OCI-LY1 (cell line): ENCODE measurements at regions not wholly inside any gene's neighbourhood (a gene's known extent, or its start where the extent isn't known, plus 50 kb on each side); places are given as distances from the start of the nearest gene placed in this dataset.

ENCODE experiments used
- H2AFZ ChIP-seq: fragments of 200-600 bp; sonication (generic), shearing (Covaris generic); 2 replicates; pipeline ENCODE4 v1.6.0; 2014; ENCODE audit warnings: antibody characterized with exemption, mild to moderate bottlenecking, low read length
- H3F3A ChIP-seq: fragments of 200-600 bp; sonication (generic), shearing (Covaris generic); 2 replicates; pipeline ENCODE4 v1.6.0; 2014; ENCODE audit warnings: mild to moderate bottlenecking, antibody characterized with exemption, low read length, moderate library complexity; ENCODE audit not compliant: insufficient read depth
- H3K27ac ChIP-seq: fragments of 200-600 bp; sonication (generic); 2 replicates; pipeline ENCODE4 v1.5.1; 2014; ENCODE audit warnings: low read length, mixed run types, mild to moderate bottlenecking, low read depth; ENCODE audit not compliant: poor library complexity, severe bottlenecking
- H3K27me3 ChIP-seq: fragments of 200-600 bp; sonication (generic); 2 replicates; pipeline ENCODE4 v1.6.0; 2014; ENCODE audit warnings: antibody characterized with exemption, mild to moderate bottlenecking, low read length, moderate library complexity; ENCODE audit not compliant: insufficient read depth
- H3K36me3 ChIP-seq: fragments of 200-600 bp; sonication (generic); 2 replicates; pipeline ENCODE4 v1.6.1; 2014; ENCODE audit warnings: mild to moderate bottlenecking, antibody characterized with exemption, low read length, moderate library complexity, mixed read lengths; ENCODE audit not compliant: insufficient read depth
- H3K4me1 ChIP-seq: fragments of 200-600 bp; sonication (generic); 2 replicates; pipeline ENCODE4 v1.5.1; 2014; ENCODE audit warnings: mild to moderate bottlenecking, low read length, moderate library complexity; ENCODE audit not compliant: insufficient read depth, severe bottlenecking
- H3K4me2 ChIP-seq: fragments of 200-600 bp; sonication (generic), shearing (Covaris generic); 2 replicates; pipeline ENCODE4 v1.6.1; 2014; ENCODE audit warnings: low read length
- H3K4me3 ChIP-seq: fragments of 200-600 bp; sonication (generic); 2 replicates; pipeline ENCODE4 v1.5.1; 2014; ENCODE audit warnings: low read length, low read depth, mild to moderate bottlenecking, mixed read lengths; ENCODE audit not compliant: poor library complexity, severe bottlenecking
- H3K79me2 ChIP-seq: fragments of 200-600 bp; shearing (Covaris generic); 2 replicates; pipeline ENCODE4 v1.6.1; 2016; ENCODE audit warnings: mixed run types, low read length, mixed read lengths; ENCODE audit not compliant: insufficient read depth
- H3K9ac ChIP-seq: fragments of 200-600 bp; sonication (generic), shearing (Covaris generic); 2 replicates; pipeline ENCODE4 v1.6.1; 2014; ENCODE audit warnings: mild to moderate bottlenecking, low read length, mixed read lengths
- H3K9me2 ChIP-seq: fragments of 200-600 bp; sonication (generic), shearing (Covaris generic); 2 replicates; pipeline ENCODE4 v1.6.1; 2014; ENCODE audit warnings: low read depth, mild to moderate bottlenecking, low read length, mixed read lengths
- H3K9me3 ChIP-seq: fragments of 200-600 bp; shearing (Covaris generic); 2 replicates; pipeline ENCODE4 v1.6.1; 2014; ENCODE audit warnings: low read length, mixed read lengths
- H4K20me1 ChIP-seq: fragments of 200-600 bp; sonication (generic), shearing (Covaris generic); 2 replicates; pipeline ENCODE4 v1.6.0; 2016; ENCODE audit warnings: mild to moderate bottlenecking, low read length; ENCODE audit not compliant: insufficient read depth
- CTCF ChIP-seq: fragments of 200-600 bp; sonication (generic), shearing (Covaris generic); IDR thresholded peaks from 2 replicates; pipeline ENCODE4 v1.5.1; 2017; ENCODE audit warnings: mild to moderate bottlenecking, antibody characterized with exemption, low read length, moderate library complexity, mixed read lengths
- EZH2 ChIP-seq: fragments of 200-600 bp; sonication (generic), shearing (Covaris generic); IDR thresholded peaks from 2 replicates; pipeline ENCODE4 v1.8.0; 2017; ENCODE audit warnings: borderline replicate concordance, mixed run types, mild to moderate bottlenecking, antibody characterized with exemption, low read length, moderate library complexity, mixed read lengths

DNA sequence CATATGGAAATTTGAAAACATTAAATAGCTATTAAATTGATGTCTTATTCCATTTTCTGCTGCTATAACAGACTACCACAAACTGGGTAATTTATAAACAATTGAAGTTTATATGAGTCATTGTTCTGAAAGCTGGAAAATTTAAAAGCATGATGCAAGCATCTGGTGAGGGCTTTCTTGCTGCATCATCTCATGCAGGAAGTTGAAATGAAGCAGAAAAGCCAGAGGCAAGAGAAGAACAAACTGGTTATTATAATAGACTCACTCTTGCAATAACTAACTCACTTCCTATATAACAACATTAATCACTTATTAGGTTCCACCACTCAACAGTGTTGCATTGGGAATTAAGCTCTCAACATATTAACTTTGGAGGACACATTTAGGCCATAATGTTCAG is 1277.4 kb downstream of the LRFN5 start:
- Histone ChIP-seq H3K9ac (no peak overlapping the region), H3F3A (no peaks in the 10 kb centered on the region), H3K9me2 (no peaks in the 10 kb centered on the region), H3K27ac (no peak overlapping the region), H3K9me3 (no peaks in the 10 kb centered on the region), H3K4me2 (no peak overlapping the region), H3K4me3 (no peak overlapping the region), H4K20me1 (no peaks in the 10 kb centered on the region), H3K36me3 (no peaks in the 10 kb centered on the region), H3K27me3 (no peaks in the 10 kb centered on the region), H2AFZ (no peak overlapping the region), H3K4me1 (no peaks in the 10 kb centered on the region), H3K79me2 (no peaks in the 10 kb centered on the region)
- TF ChIP-seq EZH2 = no peak
- no peak for TF ChIP-seq CTCF

DNA sequence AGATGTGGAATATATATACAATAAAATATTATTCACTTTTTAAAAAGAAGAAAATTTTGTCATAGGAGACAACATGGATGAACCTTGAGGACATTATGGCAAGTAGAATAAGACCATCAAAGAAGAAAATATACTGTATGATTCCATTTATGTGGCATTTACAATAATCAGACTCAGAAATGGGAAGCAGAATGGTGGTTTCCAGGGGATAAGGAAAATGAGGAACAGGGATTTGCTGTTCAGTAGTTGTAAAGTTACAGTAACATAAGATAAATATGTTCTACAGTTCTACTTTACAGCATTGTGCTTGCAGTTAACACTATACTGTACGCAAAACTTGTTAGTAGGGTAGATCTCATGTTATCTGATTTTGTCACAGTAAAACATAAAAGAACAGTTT is 1271.0 kb downstream of the LRFN5 start:
- Histone ChIP-seq H3K27ac (no peak overlapping the region), H3K4me2 (no peak overlapping the region), H3K4me3 (no peak overlapping the region), H2AFZ (no peak overlapping the region), H3K9me3 (no peaks in the 10 kb centered on the region), H3K4me1 (no peaks in the 10 kb centered on the region), H3K9ac (no peak overlapping the region), H3K36me3 (no peaks in the 10 kb centered on the region), H3F3A (no peaks in the 10 kb centered on the region), H4K20me1 (no peaks in the 10 kb centered on the region), H3K9me2 (no peaks in the 10 kb centered on the region), H3K79me2 (no peaks in the 10 kb centered on the region), H3K27me3 (no peaks in the 10 kb centered on the region)
- no peak for TF ChIP-seq EZH2
- TF ChIP-seq CTCF = no peak

GRCh38 chr14:42872786-42873185 is 1266.1 kb downstream of the LRFN5 start:
- no peak overlapping the region for H3K9ac ChIP-seq
- no peaks in the 10 kb centered on the region for H3K79me2 ChIP-seq
- H3K27ac ChIP-seq = no peak overlapping the region
- H4K20me1 ChIP-seq = no peaks in the 10 kb centered on the region
- H2AFZ ChIP-seq = no peak overlapping the region
- H3K4me2 ChIP-seq = no peak overlapping the region
- H3K36me3 ChIP-seq = no peaks in the 10 kb centered on the region
- H3K4me3 ChIP-seq = no peak overlapping the region
- no peaks in the 10 kb centered on the region for H3K27me3 ChIP-seq
- H3K9me3 ChIP-seq = no peaks in the 10 kb centered on the region
- no peaks in the 10 kb centered on the region for H3F3A ChIP-seq
- H3K4me1 ChIP-seq = no peaks in the 10 kb centered on the region
- H3K9me2 ChIP-seq = no peaks in the 10 kb centered on the region
- TF ChIP-seq EZH2 (no peak), CTCF (no peak)
